ENCODE measurements at regions not wholly inside any gene's neighbourhood (a gene's known extent, or its start where the extent isn't known, plus 50 kb on each side); places are given as distances from the start of the nearest gene placed in this dataset.

- no peak for DNase-seq
Measured at GRCh38 chr10:59595593-59595992, 114.1 kb downstream of the SLC16A9 start.

GRCh38 chr10:59593768-59594167 is 115.9 kb downstream of the SLC16A9 start:
- DNase-seq: no peak

GRCh38 chr10:59589796-59590195 is 119.9 kb downstream of the SLC16A9 start:
- DNase-seq: no peak

GRCh38 chr10:59588791-59589190 is 120.9 kb downstream of the SLC16A9 start:
- no peak for DNase-seq

- no peak for DNase-seq
Measured at GRCh38 chr10:59587756-59588140, 121.9 kb downstream of the SLC16A9 start.

- DNase-seq: no peak
Measured at GRCh38 chr10:59587083-59587755, 122.4 kb downstream of the SLC16A9 start.

GRCh38 chr10:59586407-59586891 is 123.2 kb downstream of the SLC16A9 start:
- no peak for DNase-seq

GRCh38 chr10:59585046-59585700 is 124.5 kb downstream of the SLC16A9 start:
- DNase-seq: peak; percentile 29

GRCh38 chr10:59582780-59583179 is 126.9 kb downstream of the SLC16A9 start:
- no peak for DNase-seq

GRCh38 chr10:59582058-59582457 is 127.6 kb downstream of the SLC16A9 start:
- DNase-seq: no peak

- peak; percentile 61 for DNase-seq
Measured at GRCh38 chr10:59580026-59580863, 129.4 kb downstream of the SLC16A9 start.

- no peak for DNase-seq
Measured at GRCh38 chr10:59578741-59579140, 130.9 kb downstream of the SLC16A9 start.

- no peak for DNase-seq
Measured at GRCh38 chr10:59577984-59578383, 131.7 kb downstream of the SLC16A9 start.

GRCh38 chr10:59575269-59575668 is 134.4 kb downstream of the SLC16A9 start:
- no peak for DNase-seq

GRCh38 chr10:59563531-59563930 is 146.1 kb downstream of the SLC16A9 start:
- DNase-seq: peak; percentile 33

GRCh38 chr10:59562126-59562525 is 147.5 kb downstream of the SLC16A9 start:
- DNase-seq: no peak

- peak; percentile 75 for DNase-seq
Measured at GRCh38 chr10:59561477-59562121, 148.1 kb downstream of the SLC16A9 start.

GRCh38 chr10:59560990-59561389 is 148.7 kb downstream of the SLC16A9 start:
- no peak for DNase-seq

- DNase-seq: no peak
Measured at GRCh38 chr10:59560161-59560560, 149.5 kb downstream of the SLC16A9 start.

GRCh38 chr10:59558066-59558465 is 151.6 kb downstream of the SLC16A9 start:
- DNase-seq: no peak

- no peak for DNase-seq
Measured at GRCh38 chr10:59557642-59558041, 152.0 kb downstream of the SLC16A9 start.

GRCh38 chr10:59557052-59557451 is 152.6 kb downstream of the SLC16A9 start:
- DNase-seq: no peak

Data from HCEC 1CT (cell line).